Hepatocyte (in vitro differentiated cells): ENCODE measurements at regions not wholly inside any gene's neighbourhood (a gene's known extent, or its start where the extent isn't known, plus 50 kb on each side); places are given as distances from the start of the nearest gene placed in this dataset.

ENCODE experiments used
- CTCF ChIP-seq: fragments of 200-600 bp; sonication (generic); IDR thresholded peaks from 2 replicates; pipeline ENCODE4 v1.5.1; 2016; ENCODE audit warnings: antibody characterized with exemption, mild to moderate bottlenecking; ENCODE audit not compliant: poor library complexity
- EZH2phosphoT487 ChIP-seq: fragments of 200-600 bp; sonication (generic); IDR thresholded peaks from one replicate; pipeline ENCODE4 v1.6.1; 2018; ENCODE audit warnings: antibody characterized with exemption, mild to moderate bottlenecking, low read depth, moderate library complexity; ENCODE audit not compliant: unreplicated experiment, severe bottlenecking

GRCh38 chr22:49640366-49641095 lies 187.1 kb downstream of the BRD1 start:
- TF ChIP-seq CTCF (no peak), EZH2phosphoT487 (no peak)
